Mesothelial cell of epicardium (in vitro differentiated cells): ENCODE measurements at regions not wholly inside any gene's neighbourhood (a gene's known extent, or its start where the extent isn't known, plus 50 kb on each side); places are given as distances from the start of the nearest gene placed in this dataset.

ENCODE experiments used
- DNase-seq, 2 experiments: peaks; one replicate each; pipeline ENCODE4 v3.0.0; 2021; ENCODE audit warnings: low spot score in 2 of 2; ENCODE audit not compliant: unreplicated experiment in 2 of 2
- H3K27ac Mint-ChIP-seq: 2 replicates; pipeline ENCODE4 v1.8.0; 2021; ENCODE audit warnings: mixed read lengths
- H3K27me3 Mint-ChIP-seq: 2 replicates; pipeline ENCODE4 v1.8.0; 2021; ENCODE audit warnings: low read depth, mixed read lengths
- H3K36me3 Mint-ChIP-seq: 2 replicates; pipeline ENCODE4 v1.8.0; 2021; ENCODE audit warnings: mixed read lengths
- H3K4me1 Mint-ChIP-seq: 2 replicates; pipeline ENCODE4 v1.8.0; 2021; ENCODE audit warnings: mixed read lengths
- H3K4me3 Mint-ChIP-seq: 2 replicates; pipeline ENCODE4 v1.8.0; 2021; ENCODE audit warnings: mild to moderate bottlenecking, moderate library complexity, mixed read lengths
- H3K9me3 Mint-ChIP-seq: 2 replicates; pipeline ENCODE4 v1.8.0; 2021; ENCODE audit warnings: mixed read lengths
- CTCF ChIP-seq: fragments of 200-600 bp; sonication (generic); IDR thresholded peaks from one replicate; pipeline ENCODE4 v1.5.0; 2021; ENCODE audit warnings: antibody characterized with exemption; ENCODE audit not compliant: unreplicated experiment

DNA sequence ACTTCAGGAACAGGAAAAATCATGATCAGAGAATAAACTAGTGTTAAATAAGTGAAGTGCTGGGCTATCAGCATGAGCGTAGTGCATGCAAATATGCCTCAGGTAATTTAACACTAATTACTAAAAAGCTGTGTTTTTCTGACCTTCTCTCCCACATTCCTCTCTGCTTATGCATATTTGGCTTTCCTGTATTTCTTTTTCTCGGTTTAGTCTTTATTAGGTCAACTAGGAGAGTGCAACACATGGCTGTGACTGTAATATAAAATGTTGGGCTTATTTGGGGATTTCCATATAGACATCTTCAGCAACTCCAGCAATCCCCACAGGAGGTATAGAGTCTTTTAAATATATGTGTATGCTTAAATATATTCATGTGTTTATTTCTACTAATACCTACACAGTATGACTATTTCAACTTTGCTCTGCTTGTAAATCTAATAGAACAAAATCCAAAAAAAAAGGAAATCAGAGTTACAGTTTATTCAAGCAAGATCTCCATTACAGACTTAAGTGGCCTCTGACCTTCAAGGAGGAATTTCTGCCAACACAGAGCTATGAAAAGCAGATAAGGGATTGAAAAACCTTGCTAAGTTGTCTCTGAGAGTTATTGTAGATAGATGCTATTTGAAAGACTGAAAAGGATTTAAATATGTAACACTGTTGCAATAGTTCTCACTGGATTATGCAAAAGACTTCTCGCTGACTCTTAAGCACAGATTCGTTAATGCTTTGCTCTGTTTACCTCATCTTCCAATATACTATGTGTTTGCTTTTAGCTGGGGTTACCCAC, 359.5 kb upstream of the RGPD4 start:
- DNase-seq: no peak
- no peaks in the 10 kb centered on the region for H3K4me1 Mint-ChIP-seq
- no peak for TF ChIP-seq CTCF
- H3K27me3 Mint-ChIP-seq: no peaks in the 10 kb centered on the region
- H3K4me3 Mint-ChIP-seq: no peak overlapping the region
- H3K27ac Mint-ChIP-seq: no peak overlapping the region
- H3K9me3 Mint-ChIP-seq: peaks cover 35% of the 10 kb centered on the region
- no peaks in the 10 kb centered on the region for H3K36me3 Mint-ChIP-seq

- TF ChIP-seq CTCF: no peak
- Mint-ChIP-seq H3K27ac (no peak overlapping the region), H3K27me3 (no peaks in the 10 kb centered on the region), H3K36me3 (no peaks in the 10 kb centered on the region), H3K9me3 (peaks cover 27% of the 10 kb centered on the region), H3K4me3 (no peak overlapping the region), H3K4me1 (no peaks in the 10 kb centered on the region)
- no peak for DNase-seq
Measured at GRCh38 chr2:107469437-107469995, 357.2 kb upstream of the RGPD4 start.

- no peak overlapping the region for H3K27ac Mint-ChIP-seq
- H3K27me3 Mint-ChIP-seq: no peaks in the 10 kb centered on the region
- peaks cover 33% of the 10 kb centered on the region for H3K9me3 Mint-ChIP-seq
- H3K36me3 Mint-ChIP-seq: no peaks in the 10 kb centered on the region
- no peaks in the 10 kb centered on the region for H3K4me1 Mint-ChIP-seq
- DNase-seq: no peak
- no peak overlapping the region for H3K4me3 Mint-ChIP-seq
- no peak for TF ChIP-seq CTCF
Measured at GRCh38 chr2:107473150-107473549, 353.5 kb upstream of the RGPD4 start.

DNA sequence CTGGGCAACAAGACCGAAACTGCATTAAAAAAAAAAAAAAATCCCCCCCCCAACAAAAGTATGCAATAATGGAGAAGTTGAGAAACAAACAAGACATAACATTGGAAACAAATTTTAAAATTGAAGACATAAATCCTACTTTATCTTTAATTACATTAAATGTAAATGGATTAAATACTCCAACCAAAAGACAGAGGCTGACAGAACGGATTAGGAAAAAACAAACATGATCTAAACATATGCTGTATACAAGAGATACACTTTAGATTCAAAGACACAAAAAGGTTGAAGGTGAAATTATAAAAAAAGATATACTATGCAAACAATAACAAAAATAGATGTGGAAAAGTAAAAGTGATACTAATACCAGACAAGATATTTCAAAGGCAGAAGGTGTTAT, 350.8 kb upstream of the RGPD4 start:
- no peaks in the 10 kb centered on the region for H3K36me3 Mint-ChIP-seq
- no peak for DNase-seq
- H3K9me3 Mint-ChIP-seq: peaks cover 29% of the 10 kb centered on the region
- TF ChIP-seq CTCF: no peak
- no peak overlapping the region for H3K27ac Mint-ChIP-seq
- H3K4me3 Mint-ChIP-seq: no peak overlapping the region
- no peaks in the 10 kb centered on the region for H3K4me1 Mint-ChIP-seq
- H3K27me3 Mint-ChIP-seq: no peaks in the 10 kb centered on the region

GRCh38 chr2:107502539-107502938, 324.2 kb upstream of the RGPD4 start:
- Mint-ChIP-seq H3K27me3 (no peaks in the 10 kb centered on the region), H3K36me3 (no peaks in the 10 kb centered on the region), H3K9me3 (peaks cover 3% of the 10 kb centered on the region), H3K27ac (no peak overlapping the region), H3K4me3 (no peak overlapping the region), H3K4me1 (no peaks in the 10 kb centered on the region)
- TF ChIP-seq CTCF: no peak
- DNase-seq: no peak
